SH-SY5Y (cell line): ENCODE measurements at regions not wholly inside any gene's neighbourhood (a gene's known extent, or its start where the extent isn't known, plus 50 kb on each side); places are given as distances from the start of the nearest gene placed in this dataset.

Experiments used
- GATA2 ChIP-seq: IDR thresholded peaks from 2 replicates; pipeline ENCODE4 v1.6.1; 2011; ENCODE audit warnings: mild to moderate bottlenecking, low read depth, low read length
- GATA3 ChIP-seq: IDR thresholded peaks from 2 replicates; pipeline ENCODE4 v1.6.1; 2011; ENCODE audit warnings: low read depth, mild to moderate bottlenecking, low read length, moderate library complexity

DNA sequence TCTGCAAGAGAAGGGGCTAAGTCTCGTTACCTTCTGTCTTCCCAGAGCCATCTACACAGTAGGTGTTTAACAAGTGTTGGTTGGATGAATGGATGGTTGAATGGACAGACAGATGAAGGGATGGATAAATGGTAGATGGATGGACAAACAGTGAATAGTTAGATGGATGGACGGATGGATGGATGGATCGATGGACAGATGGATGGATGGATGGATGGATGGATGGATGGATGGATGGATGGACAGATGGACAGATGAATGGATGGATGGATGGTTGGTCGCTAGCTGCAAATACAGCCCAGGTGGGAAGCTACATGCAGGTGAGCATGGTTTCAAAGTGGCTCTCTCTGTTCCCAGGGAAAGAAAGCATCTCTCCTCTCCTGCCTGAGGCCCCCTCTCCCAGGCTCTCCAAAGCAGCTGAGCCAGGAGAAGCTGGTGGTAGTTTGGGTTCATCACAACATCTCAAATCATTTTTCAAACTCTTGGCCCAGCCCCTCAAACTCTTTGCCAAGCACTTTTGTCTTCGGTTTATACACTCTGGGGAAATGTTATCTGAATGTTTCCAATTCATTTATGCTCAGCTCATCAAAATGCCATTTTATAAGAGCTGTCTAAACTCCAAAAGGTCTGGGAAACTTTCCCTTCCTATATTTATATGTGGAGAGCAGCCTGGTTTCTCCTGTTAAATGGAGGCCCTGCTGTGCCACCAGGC, 192.7 kb downstream of the ANAPC1 start:
- TF ChIP-seq GATA2 (no peak), GATA3 (no peak)
